ENCODE measurements at regions not wholly inside any gene's neighbourhood (a gene's known extent, or its start where the extent isn't known, plus 50 kb on each side); places are given as distances from the start of the nearest gene placed in this dataset.

DNA sequence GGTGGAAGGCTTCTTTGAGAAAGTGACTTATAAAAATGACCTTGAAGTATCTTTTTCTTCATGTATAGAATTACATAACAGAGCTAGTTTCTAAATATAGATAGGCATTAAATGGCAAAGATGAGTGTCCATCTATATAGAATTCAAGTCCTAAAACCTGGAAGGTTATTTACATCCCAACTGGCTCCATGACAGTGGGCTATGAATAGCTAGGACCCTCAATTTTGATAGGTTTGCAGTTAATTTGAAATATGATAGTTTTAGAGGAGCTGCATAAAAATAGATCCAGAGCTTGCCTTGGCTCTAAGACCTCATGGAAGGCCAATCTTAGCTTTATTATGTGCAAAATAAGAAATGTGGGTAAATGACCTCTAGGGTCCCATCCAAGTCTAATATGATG, 310.6 kb upstream of the CITED2 start:
- Histone ChIP-seq H3K4me1 (ENCODE audit: insufficient read depth, low read length) (no peaks in the 10 kb centered on the region), H3K27ac (ENCODE audit: low read depth, low read length) (no peak overlapping the region), H2AFZ (ENCODE audit: low read depth, low read length) (no peak overlapping the region), H4K20me1 (ENCODE audit: insufficient read depth, low read length) (no peaks in the 10 kb centered on the region), H3K79me2 (ENCODE audit: insufficient read depth, low read length) (no peaks in the 10 kb centered on the region), H3K9ac (ENCODE audit: low read length) (no peak overlapping the region), H3K9me3 (ENCODE audit: insufficient read depth, low read depth, low read length) (no peaks in the 10 kb centered on the region), H3K36me3 (ENCODE audit: insufficient read depth, low read length) (no peaks in the 10 kb centered on the region), H3K4me3 (ENCODE audit: insufficient read depth, low read depth, low read length) (no peak overlapping the region), H3K27me3 (ENCODE audit: insufficient read depth, low read length) (no peaks in the 10 kb centered on the region), H3K4me2 (ENCODE audit: low read length) (no peak overlapping the region)
- no peak for DNase-seq (ENCODE audit: low read depth)
- TF ChIP-seq EZH2 (IDR thresholded peaks at IDR 0.05; ENCODE audit: insufficient read depth, low read length) = no peak
- TF ChIP-seq CTCF (IDR thresholded peaks at IDR 0.05; ENCODE audit: insufficient read depth, low read depth, low read length) = no peak
- no peak overlapping the region for H3K4me3 Mint-ChIP-seq (ENCODE audit: unreplicated experiment)
- FAIRE-seq = no peak
- H3K36me3 Mint-ChIP-seq (ENCODE audit: low read depth, unreplicated experiment) = no peaks in the 10 kb centered on the region
- H3K27ac Mint-ChIP-seq (ENCODE audit: unreplicated experiment) = no peak overlapping the region
- peaks cover 6% of the 10 kb centered on the region for H3K4me1 Mint-ChIP-seq (ENCODE audit: low read depth, unreplicated experiment)
- no peaks in the 10 kb centered on the region for H3K9me3 Mint-ChIP-seq (ENCODE audit: unreplicated experiment)
- no peaks in the 10 kb centered on the region for H3K27me3 Mint-ChIP-seq (ENCODE audit: low read depth, unreplicated experiment)

DNA sequence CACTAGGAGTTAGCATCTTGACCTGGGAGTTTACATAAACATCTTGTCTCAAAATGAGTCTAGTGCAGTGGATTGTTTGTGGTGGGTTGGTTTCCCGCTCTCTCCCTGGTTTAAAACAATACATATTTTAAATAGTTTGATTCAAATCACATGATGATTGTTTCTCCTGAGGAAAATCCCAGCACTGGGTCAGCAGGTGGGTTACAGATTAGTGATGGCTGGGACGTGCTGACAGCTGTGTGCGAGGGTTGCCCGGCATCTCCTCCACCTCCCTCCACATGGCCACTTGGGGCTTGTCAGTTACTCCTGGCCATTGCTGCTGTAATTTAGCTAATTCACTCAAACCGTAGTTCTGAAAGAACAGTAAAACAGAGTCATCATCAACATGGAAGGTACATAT, 306.4 kb upstream of the CITED2 start:
- TF ChIP-seq EZH2 (IDR thresholded peaks at IDR 0.05; ENCODE audit: insufficient read depth, low read length) (no peak), CTCF (IDR thresholded peaks at IDR 0.05; ENCODE audit: insufficient read depth, low read depth, low read length) (no peak)
- H3K27me3 Mint-ChIP-seq (ENCODE audit: low read depth, unreplicated experiment) = no peaks in the 10 kb centered on the region
- FAIRE-seq (no peak), DNase-seq (ENCODE audit: low read depth) (peak; percentile 1)
- no peak overlapping the region for H3K27ac Mint-ChIP-seq (ENCODE audit: unreplicated experiment)
- Histone ChIP-seq H3K4me1 (ENCODE audit: insufficient read depth, low read length) (no peaks in the 10 kb centered on the region), H3K9me3 (ENCODE audit: insufficient read depth, low read depth, low read length) (no peaks in the 10 kb centered on the region), H3K4me3 (ENCODE audit: insufficient read depth, low read depth, low read length) (no peak overlapping the region), H2AFZ (ENCODE audit: low read depth, low read length) (no peak overlapping the region), H3K27me3 (ENCODE audit: insufficient read depth, low read length) (no peaks in the 10 kb centered on the region), H3K36me3 (ENCODE audit: insufficient read depth, low read length) (no peaks in the 10 kb centered on the region), H3K9ac (ENCODE audit: low read length) (no peak overlapping the region), H3K79me2 (ENCODE audit: insufficient read depth, low read length) (no peaks in the 10 kb centered on the region), H3K27ac (ENCODE audit: low read depth, low read length) (no peak overlapping the region), H3K4me2 (ENCODE audit: low read length) (no peak overlapping the region), H4K20me1 (ENCODE audit: insufficient read depth, low read length) (no peaks in the 10 kb centered on the region)
- H3K36me3 Mint-ChIP-seq (ENCODE audit: low read depth, unreplicated experiment) = no peaks in the 10 kb centered on the region
- H3K9me3 Mint-ChIP-seq (ENCODE audit: unreplicated experiment) = no peaks in the 10 kb centered on the region
- no peak overlapping the region for H3K4me3 Mint-ChIP-seq (ENCODE audit: unreplicated experiment)
- peaks cover 6% of the 10 kb centered on the region for H3K4me1 Mint-ChIP-seq (ENCODE audit: low read depth, unreplicated experiment)

DNA sequence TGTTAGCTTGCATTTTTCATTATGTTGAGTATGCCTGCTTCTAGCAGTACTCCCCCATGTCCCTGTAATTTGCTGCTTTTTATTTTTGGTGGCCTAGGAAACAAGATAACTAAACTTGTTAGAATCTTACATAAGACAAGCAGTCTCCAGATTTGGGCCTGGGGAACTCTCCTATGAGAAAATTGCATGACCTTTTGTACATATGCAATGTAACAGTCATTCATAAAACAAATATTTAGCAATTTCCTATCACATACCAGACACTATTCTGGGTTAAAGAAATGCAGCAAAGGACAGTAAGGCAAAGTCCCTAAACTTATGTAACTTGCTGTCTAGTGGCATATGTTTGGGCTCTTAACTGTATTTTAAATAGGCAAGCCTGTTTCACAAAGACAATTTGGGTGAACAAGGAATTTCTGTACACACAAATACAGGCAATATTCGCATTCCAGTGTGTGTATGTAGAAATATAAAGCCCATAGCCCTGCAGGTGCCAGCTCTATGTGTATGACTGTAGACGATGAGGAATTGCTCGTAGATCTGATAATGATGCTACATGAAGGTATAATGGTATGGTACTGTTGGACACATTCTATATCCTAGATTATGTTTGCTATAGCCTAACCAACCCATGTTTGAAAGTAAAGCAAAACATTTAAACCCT, 305.2 kb upstream of the CITED2 start:
- Histone ChIP-seq H2AFZ (ENCODE audit: low read depth, low read length) (no peak overlapping the region), H3K9me3 (ENCODE audit: insufficient read depth, low read depth, low read length) (no peaks in the 10 kb centered on the region), H3K4me3 (ENCODE audit: insufficient read depth, low read depth, low read length) (no peak overlapping the region), H3K27me3 (ENCODE audit: insufficient read depth, low read length) (no peaks in the 10 kb centered on the region), H3K9ac (ENCODE audit: low read length) (no peak overlapping the region), H3K4me1 (ENCODE audit: insufficient read depth, low read length) (no peaks in the 10 kb centered on the region), H3K36me3 (ENCODE audit: insufficient read depth, low read length) (no peaks in the 10 kb centered on the region), H4K20me1 (ENCODE audit: insufficient read depth, low read length) (no peaks in the 10 kb centered on the region), H3K27ac (ENCODE audit: low read depth, low read length) (no peak overlapping the region), H3K4me2 (ENCODE audit: low read length) (no peak overlapping the region), H3K79me2 (ENCODE audit: insufficient read depth, low read length) (no peaks in the 10 kb centered on the region)
- Mint-ChIP-seq H3K27ac (ENCODE audit: unreplicated experiment) (no peak overlapping the region), H3K4me3 (ENCODE audit: unreplicated experiment) (no peak overlapping the region), H3K36me3 (ENCODE audit: low read depth, unreplicated experiment) (no peaks in the 10 kb centered on the region), H3K27me3 (ENCODE audit: low read depth, unreplicated experiment) (no peaks in the 10 kb centered on the region), H3K9me3 (ENCODE audit: unreplicated experiment) (no peaks in the 10 kb centered on the region), H3K4me1 (ENCODE audit: low read depth, unreplicated experiment) (peaks cover 6% of the 10 kb centered on the region)
- DNase-seq (ENCODE audit: low read depth) (no peak), FAIRE-seq (no peak)
- TF ChIP-seq EZH2 (IDR thresholded peaks at IDR 0.05; ENCODE audit: insufficient read depth, low read length) (no peak), CTCF (IDR thresholded peaks at IDR 0.05; ENCODE audit: insufficient read depth, low read depth, low read length) (no peak)
